GM23338 (cell line): ENCODE measurements at regions not wholly inside any gene's neighbourhood (a gene's known extent, or its start where the extent isn't known, plus 50 kb on each side); places are given as distances from the start of the nearest gene placed in this dataset.

Experiments used
- CREB1 ChIP-seq: fragments of 250-450 bp; sonication (Bioruptor Pico); IDR thresholded peaks from 2 replicates; pipeline ENCODE4 v1.5.0; 2020; ENCODE audit warnings: low read depth, mild to moderate bottlenecking, moderate library complexity
- EZH2 ChIP-seq: fragments of 200-600 bp; sonication (generic); IDR thresholded peaks from one replicate; pipeline ENCODE4 v1.8.0; 2017; ENCODE audit warnings: antibody characterized with exemption, mild to moderate bottlenecking, low read depth; ENCODE audit not compliant: unreplicated experiment
- EZH2phosphoT487 ChIP-seq: fragments of 200-600 bp; sonication (generic); IDR thresholded peaks from one replicate; pipeline ENCODE4 v1.8.1; 2018; ENCODE audit warnings: antibody characterized with exemption; ENCODE audit not compliant: unreplicated experiment
- POLR2AphosphoS5 ChIP-seq: IDR thresholded peaks from 2 replicates; pipeline ENCODE4 v1.6.1; 2016; ENCODE audit warnings: antibody characterized with exemption, low read depth
- ZNF114 ChIP-seq: fragments of 250-450 bp; sonication (Bioruptor Pico); IDR thresholded peaks from 2 replicates; pipeline ENCODE4 v1.5.0; 2020; ENCODE audit warnings: mild to moderate bottlenecking, moderate library complexity
- ZNF331 ChIP-seq: fragments of 250-450 bp; sonication (Bioruptor Pico); IDR thresholded peaks from 2 replicates; pipeline ENCODE4 v1.5.0; 2020; ENCODE audit warnings: low read depth, mild to moderate bottlenecking, moderate library complexity
- TF ChIP-seq, protein P1 (sequence below), 2 experiments: fragments of 200-600 bp in 1 of 2; sonication (generic) in 1 of 2; conservative IDR thresholded peaks; 2 replicates each; pipeline versions ENCODE4 v1.5.1 to v1.6.1; 2016 to 2017; ENCODE audit warnings: antibody characterized with exemption in 2 of 2, low read depth in 2 of 2, mild to moderate bottlenecking in 2 of 2, moderate library complexity in 1 of 2
- TF ChIP-seq, protein P2 (sequence below): IDR thresholded peaks from one replicate; pipeline ENCODE4 v1.6.1; 2018; ENCODE audit warnings: antibody characterized with exemption; ENCODE audit not compliant: unreplicated experiment

DNA sequence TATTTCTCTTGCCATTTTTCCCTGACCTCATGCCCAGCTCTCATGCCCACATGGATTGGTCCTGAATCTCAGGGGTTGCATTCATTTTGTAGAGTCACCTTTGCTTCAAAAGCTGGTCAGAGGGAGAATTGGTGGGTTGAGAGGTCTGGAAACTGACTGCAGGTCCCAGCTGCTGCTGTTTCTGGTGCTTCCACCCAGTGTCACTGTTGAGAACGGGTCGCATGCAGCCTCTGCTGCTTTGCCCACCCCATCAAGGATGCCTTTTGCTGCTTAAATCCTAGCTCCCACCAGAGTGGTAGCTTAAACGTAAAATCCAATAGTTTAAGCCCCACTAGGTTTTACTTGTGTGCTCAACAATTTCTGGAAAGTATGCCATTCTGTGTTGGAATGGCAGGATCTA lies 211.4 kb upstream of the TSHZ2 start:
- TF ChIP-seq, protein P1, sequence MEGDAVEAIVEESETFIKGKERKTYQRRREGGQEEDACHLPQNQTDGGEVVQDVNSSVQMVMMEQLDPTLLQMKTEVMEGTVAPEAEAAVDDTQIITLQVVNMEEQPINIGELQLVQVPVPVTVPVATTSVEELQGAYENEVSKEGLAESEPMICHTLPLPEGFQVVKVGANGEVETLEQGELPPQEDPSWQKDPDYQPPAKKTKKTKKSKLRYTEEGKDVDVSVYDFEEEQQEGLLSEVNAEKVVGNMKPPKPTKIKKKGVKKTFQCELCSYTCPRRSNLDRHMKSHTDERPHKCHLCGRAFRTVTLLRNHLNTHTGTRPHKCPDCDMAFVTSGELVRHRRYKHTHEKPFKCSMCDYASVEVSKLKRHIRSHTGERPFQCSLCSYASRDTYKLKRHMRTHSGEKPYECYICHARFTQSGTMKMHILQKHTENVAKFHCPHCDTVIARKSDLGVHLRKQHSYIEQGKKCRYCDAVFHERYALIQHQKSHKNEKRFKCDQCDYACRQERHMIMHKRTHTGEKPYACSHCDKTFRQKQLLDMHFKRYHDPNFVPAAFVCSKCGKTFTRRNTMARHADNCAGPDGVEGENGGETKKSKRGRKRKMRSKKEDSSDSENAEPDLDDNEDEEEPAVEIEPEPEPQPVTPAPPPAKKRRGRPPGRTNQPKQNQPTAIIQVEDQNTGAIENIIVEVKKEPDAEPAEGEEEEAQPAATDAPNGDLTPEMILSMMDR (conservative IDR thresholded peaks at IDR 0.05; ENCODE audit: low read depth in 2 of 2): peak in 1 of 2 experiments; percentile 44; a peak in 2 of 4 replicates
- TF ChIP-seq EZH2 (no peak), POLR2AphosphoS5 (no peak), CREB1 (no peak), ZNF331 (no peak), ZNF114 (CRISPR knock-in tag) (no peak), EZH2phosphoT487 (no peak)
- TF ChIP-seq, protein P2, sequence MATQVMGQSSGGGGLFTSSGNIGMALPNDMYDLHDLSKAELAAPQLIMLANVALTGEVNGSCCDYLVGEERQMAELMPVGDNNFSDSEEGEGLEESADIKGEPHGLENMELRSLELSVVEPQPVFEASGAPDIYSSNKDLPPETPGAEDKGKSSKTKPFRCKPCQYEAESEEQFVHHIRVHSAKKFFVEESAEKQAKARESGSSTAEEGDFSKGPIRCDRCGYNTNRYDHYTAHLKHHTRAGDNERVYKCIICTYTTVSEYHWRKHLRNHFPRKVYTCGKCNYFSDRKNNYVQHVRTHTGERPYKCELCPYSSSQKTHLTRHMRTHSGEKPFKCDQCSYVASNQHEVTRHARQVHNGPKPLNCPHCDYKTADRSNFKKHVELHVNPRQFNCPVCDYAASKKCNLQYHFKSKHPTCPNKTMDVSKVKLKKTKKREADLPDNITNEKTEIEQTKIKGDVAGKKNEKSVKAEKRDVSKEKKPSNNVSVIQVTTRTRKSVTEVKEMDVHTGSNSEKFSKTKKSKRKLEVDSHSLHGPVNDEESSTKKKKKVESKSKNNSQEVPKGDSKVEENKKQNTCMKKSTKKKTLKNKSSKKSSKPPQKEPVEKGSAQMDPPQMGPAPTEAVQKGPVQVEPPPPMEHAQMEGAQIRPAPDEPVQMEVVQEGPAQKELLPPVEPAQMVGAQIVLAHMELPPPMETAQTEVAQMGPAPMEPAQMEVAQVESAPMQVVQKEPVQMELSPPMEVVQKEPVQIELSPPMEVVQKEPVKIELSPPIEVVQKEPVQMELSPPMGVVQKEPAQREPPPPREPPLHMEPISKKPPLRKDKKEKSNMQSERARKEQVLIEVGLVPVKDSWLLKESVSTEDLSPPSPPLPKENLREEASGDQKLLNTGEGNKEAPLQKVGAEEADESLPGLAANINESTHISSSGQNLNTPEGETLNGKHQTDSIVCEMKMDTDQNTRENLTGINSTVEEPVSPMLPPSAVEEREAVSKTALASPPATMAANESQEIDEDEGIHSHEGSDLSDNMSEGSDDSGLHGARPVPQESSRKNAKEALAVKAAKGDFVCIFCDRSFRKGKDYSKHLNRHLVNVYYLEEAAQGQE: no peak
